NCI-H1048 (cell line): ENCODE measurements at regions not wholly inside any gene's neighbourhood (a gene's known extent, or its start where the extent isn't known, plus 50 kb on each side); places are given as distances from the start of the nearest gene placed in this dataset.

Experiments
- DNase-seq: peaks from one replicate; lab custom pipeline; 2025; lab: John Stamatoyannopoulos, UW

GRCh38 chr9:80465556-80465955 is 893.8 kb downstream of the TLE4 start:
- no peak for DNase-seq

GRCh38 chr9:80449513-80449912 is 877.7 kb downstream of the TLE4 start:
- no peak for DNase-seq

GRCh38 chr9:80448996-80449395 is 877.2 kb downstream of the TLE4 start:
- no peak for DNase-seq

- no peak for DNase-seq
These were observed 876.1 kb downstream of the TLE4 start for GRCh38 chr9:80447876-80448275.

- DNase-seq: no peak
These were observed 869.0 kb downstream of the TLE4 start for GRCh38 chr9:80440724-80441123.

- DNase-seq: no peak
These were observed 866.1 kb downstream of the TLE4 start for GRCh38 chr9:80437825-80438224.

- DNase-seq: no peak
These were observed 865.4 kb downstream of the TLE4 start for GRCh38 chr9:80437091-80437640.

GRCh38 chr9:80435591-80435990 is 863.8 kb downstream of the TLE4 start:
- no peak for DNase-seq

GRCh38 chr9:80426992-80427391 is 855.2 kb downstream of the TLE4 start:
- no peak for DNase-seq

- no peak for DNase-seq
These were observed 845.5 kb downstream of the TLE4 start for GRCh38 chr9:80417211-80417773.

- DNase-seq: no peak
These were observed 838.3 kb downstream of the TLE4 start for GRCh38 chr9:80410106-80410505.

- DNase-seq: no peak
These were observed 835.5 kb downstream of the TLE4 start for GRCh38 chr9:80407220-80407619.

- DNase-seq: no peak
These were observed 829.5 kb downstream of the TLE4 start for GRCh38 chr9:80401243-80401642.

- DNase-seq: no peak
These were observed 829.0 kb downstream of the TLE4 start for GRCh38 chr9:80400624-80401230.

- no peak for DNase-seq
These were observed 827.8 kb downstream of the TLE4 start for GRCh38 chr9:80399606-80400005.

- DNase-seq: no peak
These were observed 816.1 kb downstream of the TLE4 start for GRCh38 chr9:80387828-80388227.

GRCh38 chr9:80385246-80385645 is 813.5 kb downstream of the TLE4 start:
- no peak for DNase-seq

- DNase-seq: no peak
These were observed 811.6 kb downstream of the TLE4 start for GRCh38 chr9:80383331-80383730.

- no peak for DNase-seq
These were observed 810.6 kb downstream of the TLE4 start for GRCh38 chr9:80382211-80382891.

GRCh38 chr9:80380301-80380700 is 808.5 kb downstream of the TLE4 start:
- no peak for DNase-seq

- no peak for DNase-seq
These were observed 807.0 kb downstream of the TLE4 start for GRCh38 chr9:80378669-80379293.

GRCh38 chr9:80376180-80376579 is 804.4 kb downstream of the TLE4 start:
- no peak for DNase-seq

GRCh38 chr9:80375477-80375876 is 803.7 kb downstream of the TLE4 start:
- no peak for DNase-seq
